ENCODE measurements at regions not wholly inside any gene's neighbourhood (a gene's known extent, or its start where the extent isn't known, plus 50 kb on each side); places are given as distances from the start of the nearest gene placed in this dataset.

- no peaks in the 10 kb centered on the region for H3K4me1 ChIP-seq
- no peak for DNase-seq
Observed at GRCh38 chr7:50190776-50191175, 97.7 kb upstream of the ZPBP start.

GRCh38 chr7:50189371-50189770 is 96.3 kb upstream of the ZPBP start:
- TF ChIP-seq POLR2A (IDR thresholded peaks at IDR 0.05) (no peak), CTCF (IDR thresholded peaks at IDR 0.05) (no peak)
- Histone ChIP-seq H3K4me3 (no peak overlapping the region), H3K36me3 (no peaks in the 10 kb centered on the region), H3K9me3 (no peaks in the 10 kb centered on the region), H3K27me3 (no peaks in the 10 kb centered on the region), H3K27ac (no peak overlapping the region), H3K4me1 (no peaks in the 10 kb centered on the region)
- DNase-seq, result no peak

More at GRCh38 chr7:50190776-50191175, 97.7 kb upstream of the ZPBP start:
- no peaks in the 10 kb centered on the region for H3K27me3 ChIP-seq
- no peak overlapping the region for H3K27ac ChIP-seq
- no peak overlapping the region for H3K4me3 ChIP-seq
- H3K36me3 ChIP-seq, result no peaks in the 10 kb centered on the region
- TF ChIP-seq CTCF (IDR thresholded peaks at IDR 0.05) (no peak), POLR2A (IDR thresholded peaks at IDR 0.05) (no peak)
- no peaks in the 10 kb centered on the region for H3K9me3 ChIP-seq

GRCh38 chr7:50185951-50186682 is 93.1 kb upstream of the ZPBP start:
- DNase-seq, result no peak
- no peaks in the 10 kb centered on the region for H3K9me3 ChIP-seq
- no peaks in the 10 kb centered on the region for H3K36me3 ChIP-seq
- H3K4me1 ChIP-seq, result no peaks in the 10 kb centered on the region
- no peak overlapping the region for H3K27ac ChIP-seq
- no peak overlapping the region for H3K4me3 ChIP-seq
- no peaks in the 10 kb centered on the region for H3K27me3 ChIP-seq
- TF ChIP-seq POLR2A (IDR thresholded peaks at IDR 0.05) (no peak), CTCF (IDR thresholded peaks at IDR 0.05) (no peak)

- H3K4me3 ChIP-seq, result no peak overlapping the region
- H3K27me3 ChIP-seq, result no peaks in the 10 kb centered on the region
- no peaks in the 10 kb centered on the region for H3K9me3 ChIP-seq
- no peaks in the 10 kb centered on the region for H3K4me1 ChIP-seq
- no peaks in the 10 kb centered on the region for H3K36me3 ChIP-seq
- TF ChIP-seq POLR2A (IDR thresholded peaks at IDR 0.05) (no peak), CTCF (IDR thresholded peaks at IDR 0.05) (no peak)
- H3K27ac ChIP-seq, result no peak overlapping the region
- no peak for DNase-seq
Observed at GRCh38 chr7:50185208-50185607, 92.2 kb upstream of the ZPBP start.

GRCh38 chr7:50184271-50184990 is 91.4 kb upstream of the ZPBP start:
- TF ChIP-seq CTCF (IDR thresholded peaks at IDR 0.05) (no peak), POLR2A (IDR thresholded peaks at IDR 0.05) (no peak)
- Histone ChIP-seq H3K36me3 (no peaks in the 10 kb centered on the region), H3K4me1 (no peaks in the 10 kb centered on the region), H3K27me3 (no peaks in the 10 kb centered on the region), H3K9me3 (no peaks in the 10 kb centered on the region), H3K4me3 (no peak overlapping the region), H3K27ac (no peak overlapping the region)
- no peak for DNase-seq
